HepG2 (cell line): ENCODE measurements at regions not wholly inside any gene's neighbourhood (a gene's known extent, or its start where the extent isn't known, plus 50 kb on each side); places are given as distances from the start of the nearest gene placed in this dataset.

Source experiments
- ATAC-seq: fragments of 200-7000 bp; cut with Tn5 transposase; 3 replicates; pipeline ENCODE4 v1.9.1; 2020; ENCODE audit warnings: mild to moderate bottlenecking, moderate library complexity
- BruUV-seq: library from RNA; stranded (reverse); fragments of 400-500 nt; replicated peaks from 2 replicates; lab custom pipeline; 2021; lab: Mats Ljungman, UMichigan
- CTCF ChIA-PET: fragments of 300-600 bp; formaldehyde crosslinking; extraction: SDS; loops from one replicate; lab custom pipeline; 2021; ENCODE audit warnings: low total read pairs, inconsistent platforms, low intra/inter-chr PET ratio; lab: Yijun Ruan, JAX
- POLR2A ChIA-PET: fragments of 350-600 bp; sonication (Branson Sonifier 250); formaldehyde crosslinking; loops from one replicate; lab custom pipeline; 2020; ENCODE audit warnings: antibody characterized with exemption, inconsistent platforms; lab: Yijun Ruan, JAX
- DNase-seq: peaks from one replicate; pipeline ENCODE4 v3.0.0-alpha.2; 2015; ENCODE audit warnings: low spot score
- FAIRE-seq: peaks from 3 replicates; lab custom pipeline; 2011; peaks lifted over from hg19 to GRCh38; lab: Jason Lieb, UNC
- H2AFZ ChIP-seq: one replicate; pipeline ENCODE4 v1.6.1; 2011; ENCODE audit warnings: low read length, inconsistent platforms
- H3K27ac ChIP-seq: fragments of 300-600 bp; 3 replicates; pipeline ENCODE4 v1.8.0; 2011; ENCODE audit warnings: mixed run types, mild to moderate bottlenecking, mixed read lengths, low read length, inconsistent platforms; ENCODE audit not compliant: insufficient read depth; ENCODE audit errors: extremely low read length
- H3K27me3 ChIP-seq, 2 experiments: fragments of 200-600 bp in 1 of 2; 2 replicates in 1 of 2; 3 replicates in 1 of 2; pipeline versions ENCODE4 v1.6.0 to v1.8.0; 2011; ENCODE audit warnings: low read length in 2 of 2, mild to moderate bottlenecking in 2 of 2, moderate library complexity in 2 of 2, inconsistent platforms in 1 of 2; ENCODE audit not compliant: insufficient read depth in 2 of 2, control insufficient read depth in 1 of 2
- H3K36me3 ChIP-seq, 2 experiments: fragments of 200-600 bp in 1 of 2; replicated peaks in 1 of 2; 2 replicates in 1 of 2; 3 replicates in 1 of 2; pipeline versions ENCODE4 v1.5.1 to v1.8.0; 2011; ENCODE audit warnings: low read length in 2 of 2, inconsistent platforms in 1 of 2; ENCODE audit not compliant: insufficient read depth in 2 of 2, control insufficient read depth in 1 of 2
- H3K4me1 ChIP-seq: 2 replicates; pipeline ENCODE4 v1.5.1; 2012; ENCODE audit warnings: low read length, inconsistent platforms; ENCODE audit not compliant: insufficient read depth
- H3K4me2 ChIP-seq: 2 replicates; pipeline ENCODE4 v1.6.0; 2011; ENCODE audit warnings: low read depth, low read length, inconsistent platforms
- H3K4me3 ChIP-seq, 3 experiments: fragments of 200-600 bp in 1 of 3; sonication (generic), shearing (Covaris generic) in 1 of 3; replicated peaks in 1 of 3; 2 replicates each; pipeline ENCODE4 v1.5.1; 2011 to 2016; ENCODE audit warnings: low read length in 3 of 3, inconsistent platforms in 2 of 3, low read depth in 2 of 3, mild to moderate bottlenecking in 2 of 3, control low read depth in 1 of 3, mixed read lengths in 1 of 3; ENCODE audit not compliant: insufficient read depth in 1 of 3
- H3K79me2 ChIP-seq: one replicate; pipeline ENCODE4 v1.6.1; 2011; ENCODE audit warnings: low read length, inconsistent platforms; ENCODE audit not compliant: insufficient read depth
- H3K9ac ChIP-seq: 2 replicates; pipeline ENCODE4 v1.6.0; 2011; ENCODE audit warnings: mild to moderate bottlenecking, low read depth, low read length, inconsistent platforms; ENCODE audit not compliant: insufficient read depth
- H3K9me3 ChIP-seq: 2 replicates; pipeline ENCODE4 v1.5.1; 2012; ENCODE audit warnings: mild to moderate bottlenecking, low read length
- H4K20me1 ChIP-seq: 2 replicates; pipeline ENCODE4 v1.6.0; 2011; ENCODE audit warnings: inconsistent platforms, mild to moderate bottlenecking, low read length, moderate library complexity; ENCODE audit not compliant: insufficient read depth
- BATF2 ChIP-seq: sonication (generic); formaldehyde crosslinking; IDR thresholded peaks from 2 replicates; pipeline ENCODE4 v1.8.0; 2022; ENCODE audit warnings: mild to moderate bottlenecking, missing genetic modification reagents, moderate library complexity
- CENPBD1 ChIP-seq: sonication (generic); formaldehyde crosslinking; IDR thresholded peaks from 2 replicates; pipeline ENCODE4 v1.8.0; 2022; ENCODE audit warnings: missing genetic modification reagents, low read depth, mild to moderate bottlenecking, borderline replicate concordance
- SP2 ChIP-seq: sonication (generic); formaldehyde crosslinking; IDR thresholded peaks from 2 replicates; pipeline ENCODE4 v1.5.1; 2020; ENCODE audit warnings: mild to moderate bottlenecking, missing genetic modification reagents
- ZBTB40 ChIP-seq, 2 experiments: fragments of 450-650 bp in 1 of 2; sonication (generic) in 1 of 2; formaldehyde crosslinking in 1 of 2; IDR thresholded peaks; 2 replicates each; pipeline versions ENCODE4 v1.6.1 to v1.8.0; 2016 to 2022; ENCODE audit warnings: antibody characterized with exemption in 1 of 2, mild to moderate bottlenecking in 1 of 2, missing genetic modification reagents in 1 of 2
- ZIK1 ChIP-seq: sonication (generic); formaldehyde crosslinking; IDR thresholded peaks from 2 replicates; pipeline ENCODE4 v1.5.0; 2020; ENCODE audit warnings: mild to moderate bottlenecking, low read depth, missing genetic modification reagents, borderline replicate concordance
- ZNF10 ChIP-seq: sonication (generic); formaldehyde crosslinking; IDR thresholded peaks from 2 replicates; pipeline ENCODE4 v1.4.0; 2020; ENCODE audit warnings: mild to moderate bottlenecking, low read depth, missing genetic modification reagents, borderline replicate concordance
- ZNF33B ChIP-seq: sonication (generic); formaldehyde crosslinking; IDR thresholded peaks from 2 replicates; pipeline ENCODE4 v1.5.1; 2020; ENCODE audit warnings: mild to moderate bottlenecking, missing genetic modification reagents
- WGBS: methylation state at CpG from one replicate; pipeline ENCODE4 v1.1.6; 2017; ENCODE audit warnings: low lambda C conversion rate; 5-methylcytosine and 5-hydroxymethylcytosine counted together
- in situ Hi-C: cut with HindIII; loops from 2 replicates; pipeline ENCODE4 v1.10.0; 2017; ENCODE audit warnings: low pct_unique_long_range_greater_than_20kb; ENCODE audit not compliant: extremely low pct_ligation_motif_present
- intact Hi-C: fragments of 100-400 bp; cut with micrococcal nuclease; formaldehyde crosslinking; loops from one replicate; pipeline ENCODE4 v1.10.0; 2022; ENCODE audit not compliant: unreplicated experiment
- TF ChIP-seq, protein P1 (sequence below): sonication (generic); formaldehyde crosslinking; IDR thresholded peaks from 2 replicates; pipeline ENCODE4 v1.4.0; 2020; ENCODE audit warnings: missing genetic modification reagents, borderline replicate concordance

DNA sequence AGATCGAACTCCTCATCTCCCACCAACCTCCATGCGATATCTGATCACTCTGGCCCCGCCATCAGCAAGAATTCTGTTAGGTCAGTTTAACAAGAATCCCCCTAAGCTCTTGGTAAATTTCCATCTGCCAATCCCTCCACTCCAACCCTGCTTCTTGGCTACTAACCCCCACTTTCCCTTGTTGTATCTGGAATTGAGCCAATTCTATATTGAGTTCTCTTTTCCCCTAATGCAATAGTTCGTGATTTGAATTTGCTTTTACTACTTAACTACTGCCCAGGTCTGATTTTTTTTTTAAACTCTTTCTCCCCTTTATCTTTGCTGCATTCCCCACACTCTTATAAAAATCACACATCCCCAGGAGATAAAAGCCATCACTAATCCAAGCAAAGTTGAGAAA lies 159.3 kb upstream of the STK17B start (continued):
- TF ChIP-seq, protein P1, sequence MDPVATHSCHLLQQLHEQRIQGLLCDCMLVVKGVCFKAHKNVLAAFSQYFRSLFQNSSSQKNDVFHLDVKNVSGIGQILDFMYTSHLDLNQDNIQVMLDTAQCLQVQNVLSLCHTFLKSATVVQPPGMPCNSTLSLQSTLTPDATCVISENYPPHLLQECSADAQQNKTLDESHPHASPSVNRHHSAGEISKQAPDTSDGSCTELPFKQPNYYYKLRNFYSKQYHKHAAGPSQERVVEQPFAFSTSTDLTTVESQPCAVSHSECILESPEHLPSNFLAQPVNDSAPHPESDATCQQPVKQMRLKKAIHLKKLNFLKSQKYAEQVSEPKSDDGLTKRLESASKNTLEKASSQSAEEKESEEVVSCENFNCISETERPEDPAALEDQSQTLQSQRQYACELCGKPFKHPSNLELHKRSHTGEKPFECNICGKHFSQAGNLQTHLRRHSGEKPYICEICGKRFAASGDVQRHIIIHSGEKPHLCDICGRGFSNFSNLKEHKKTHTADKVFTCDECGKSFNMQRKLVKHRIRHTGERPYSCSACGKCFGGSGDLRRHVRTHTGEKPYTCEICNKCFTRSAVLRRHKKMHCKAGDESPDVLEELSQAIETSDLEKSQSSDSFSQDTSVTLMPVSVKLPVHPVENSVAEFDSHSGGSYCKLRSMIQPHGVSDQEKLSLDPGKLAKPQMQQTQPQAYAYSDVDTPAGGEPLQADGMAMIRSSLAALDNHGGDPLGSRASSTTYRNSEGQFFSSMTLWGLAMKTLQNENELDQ = no peak
- no peak for TF ChIP-seq ZNF10 (CRISPR knock-in tag)
- TF ChIP-seq ZIK1 (CRISPR knock-in tag) = no peak
- no peak for TF ChIP-seq ZNF33B (CRISPR knock-in tag)
- TF ChIP-seq, all 625 proteins: peak for 0

DNA sequence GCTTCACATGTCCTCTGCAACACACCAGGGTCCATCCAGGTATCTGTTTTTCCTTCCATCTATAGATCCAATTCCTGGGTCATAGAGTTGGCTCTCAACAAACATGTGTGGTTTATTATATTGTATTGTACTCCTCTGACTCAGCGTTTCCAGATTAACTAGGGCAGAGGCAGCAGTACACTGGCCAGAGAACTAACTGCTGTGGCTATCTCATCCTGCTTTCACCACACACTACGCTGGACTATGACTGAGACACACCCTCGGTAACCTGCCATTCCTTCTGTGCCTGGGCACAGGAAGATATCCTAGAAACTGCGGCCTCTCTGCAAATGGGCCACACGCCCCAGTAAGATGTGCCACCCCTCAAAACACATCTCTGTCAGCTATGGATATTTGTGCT lies 159.8 kb upstream of the STK17B start:
- Histone ChIP-seq H3K4me3 (no peak overlapping the region), H3K9ac (no peak overlapping the region), H3K79me2 (no peaks in the 10 kb centered on the region), H3K27ac (no peak overlapping the region), H3K4me2 (no peak overlapping the region), H2AFZ (no peak overlapping the region), H3K36me3 (no peaks in the 10 kb centered on the region), H4K20me1 (no peaks in the 10 kb centered on the region), H3K4me1 (no peaks in the 10 kb centered on the region), H3K27me3 (peaks cover 0 to 1% of the 10 kb centered on the region in 2 experiments; a peak in 1 of 5 replicates), H3K9me3 (no peaks in the 10 kb centered on the region)
- ChIA-PET POLR2A (no interaction called here), CTCF (no interaction called here)
- no peak for DNase-seq
- 4% methylated on average over 5 of the region's 5 CpGs for WGBS
- in situ Hi-C loops = no loop called here
- FAIRE-seq = no peak
- intact Hi-C loops = no loop called here
- peak; percentile 43; the same call in 2 of the 3 replicates for ATAC-seq
- BruUV-seq = no TSS peak
- TF ChIP-seq BATF2 (CRISPR knock-in tag) (no peak), SP2 (CRISPR knock-in tag) (no peak), CENPBD1 (CRISPR knock-in tag) (no peak), ZBTB40 (IDR thresholded peaks at IDR 0.05) (no peak), ZBTB40 (CRISPR knock-in tag; IDR thresholded peaks at IDR 0.05) (no peak)
